H1 (cell line): ENCODE measurements at regions not wholly inside any gene's neighbourhood (a gene's known extent, or its start where the extent isn't known, plus 50 kb on each side); places are given as distances from the start of the nearest gene placed in this dataset.

Source experiments
- CTCF ChIA-PET: fragments of 300-600 bp; sonication (Branson Sonifier 250); formaldehyde crosslinking; loops from one replicate; lab custom pipeline; 2021; ENCODE audit not compliant: partially characterized antibody; lab: Charles Lee
- POLR2A ChIA-PET: fragments of 300-600 bp; sonication (Branson Sonifier 250); formaldehyde crosslinking; loops from one replicate; lab custom pipeline; 2021; ENCODE audit warnings: inconsistent platforms; ENCODE audit not compliant: partially characterized antibody; lab: Charles Lee
- DNase-seq, 2 experiments: peaks; one replicate each; pipeline versions ENCODE4 v3.0.0 to v3.0.0-alpha.2; 2010 to 2022; ENCODE audit warnings: low spot score in 2 of 2, low read depth in 1 of 2, mixed read lengths in 1 of 2
- FAIRE-seq: peaks from 2 replicates; lab custom pipeline; 2011; peaks lifted over from hg19 to GRCh38; lab: Jason Lieb, UNC
- H2AFZ ChIP-seq: 2 replicates; pipeline ENCODE4 v1.8.1; 2012; ENCODE audit warnings: low read length, inconsistent platforms
- H2AK5ac ChIP-seq: 2 replicates; pipeline ENCODE4 v1.6.1; 2013; ENCODE audit warnings: low read depth, low read length
- H2BK120ac ChIP-seq: replicated peaks from 2 replicates; pipeline ENCODE3; 2013; ENCODE audit warnings: low read depth, low read length, inconsistent platforms
- H2BK12ac ChIP-seq: 2 replicates; pipeline ENCODE4 v1.6.1; 2013; ENCODE audit warnings: low read depth, low read length
- H2BK15ac ChIP-seq: 2 replicates; pipeline ENCODE4 v1.6.1; 2013; ENCODE audit warnings: low read length
- H2BK20ac ChIP-seq: 2 replicates; pipeline ENCODE4 v1.6.1; 2013; ENCODE audit warnings: low read length
- H2BK5ac ChIP-seq: 2 replicates; pipeline ENCODE4 v1.6.1; 2013; ENCODE audit warnings: low read depth, low read length
- H3K14ac ChIP-seq: 2 replicates; pipeline ENCODE4 v1.6.1; 2013; ENCODE audit warnings: inconsistent platforms; ENCODE audit not compliant: insufficient read length
- H3K18ac ChIP-seq: 2 replicates; pipeline ENCODE4 v1.6.1; 2013; ENCODE audit warnings: low read length; ENCODE audit errors: extremely low read depth
- H3K23ac ChIP-seq: 2 replicates; pipeline ENCODE4 v1.6.1; 2013; ENCODE audit warnings: inconsistent platforms; ENCODE audit not compliant: insufficient read length
- H3K23me2 ChIP-seq: 2 replicates; pipeline ENCODE4 v1.6.1; 2013; ENCODE audit warnings: low read depth, low read length
- H3K27ac ChIP-seq: 2 replicates; pipeline ENCODE4 v1.6.1; 2011; ENCODE audit warnings: low read depth, low read length, inconsistent platforms
- H3K27me3 ChIP-seq, 4 experiments: replicated peaks in 1 of 4; 1 replicate in 1 of 4; 2 replicates in 3 of 4; pipeline versions ENCODE4 v1.6.1 to v1.8.1; 2011 to 2013; ENCODE audit warnings: low read length in 3 of 4, mild to moderate bottlenecking in 3 of 4, inconsistent platforms in 2 of 4, mixed read lengths in 2 of 4, moderate library complexity in 1 of 4; ENCODE audit not compliant: control insufficient read depth in 3 of 4, insufficient read depth in 3 of 4; ENCODE audit errors: extremely low read depth in 1 of 4
- H3K36me3 ChIP-seq, 4 experiments: 2 replicates each; pipeline versions ENCODE4 v1.6.1 to v1.8.1; 2011 to 2013; ENCODE audit warnings: mild to moderate bottlenecking in 4 of 4, low read length in 3 of 4, moderate library complexity in 2 of 4, control low read depth in 1 of 4, inconsistent platforms in 1 of 4; ENCODE audit not compliant: insufficient read depth in 4 of 4, control insufficient read depth in 2 of 4
- H3K4ac ChIP-seq: replicated peaks from 2 replicates; pipeline ENCODE3; 2013; ENCODE audit warnings: low read length, low read depth, mixed read lengths, inconsistent platforms; ENCODE audit not compliant: insufficient read length
- H3K4me1 ChIP-seq, 4 experiments: replicated peaks in 1 of 4; 1 replicate in 1 of 4; 2 replicates in 3 of 4; pipeline versions ENCODE4 v1.6.1 to v1.8.1; 2011 to 2013; ENCODE audit warnings: low read length in 3 of 4, inconsistent platforms in 2 of 4, mixed read lengths in 1 of 4; ENCODE audit not compliant: insufficient read depth in 4 of 4, control insufficient read depth in 3 of 4
- H3K4me2 ChIP-seq, 2 experiments: 2 replicates each; pipeline versions ENCODE4 v1.6.1 to v1.8.1; 2011 to 2013; ENCODE audit warnings: low read depth in 2 of 2, low read length in 2 of 2, control low read depth in 1 of 2, inconsistent platforms in 1 of 2, mild to moderate bottlenecking in 1 of 2; ENCODE audit not compliant: insufficient read depth in 1 of 2
- H3K4me3 ChIP-seq, 4 experiments: fragments of 200-600, 300-600 bp in 1 of 4; sonication (generic), shearing (Covaris generic), sonication (Bioruptor Twin) in 1 of 4; 2 replicates each; pipeline versions ENCODE4 v1.5.1 to v1.8.1; 2011 to 2016; ENCODE audit warnings: low read length in 4 of 4, low read depth in 3 of 4, control low read depth in 2 of 4, inconsistent platforms in 2 of 4, mild to moderate bottlenecking in 2 of 4, mixed read lengths in 1 of 4, moderate library complexity in 1 of 4; ENCODE audit not compliant: insufficient read depth in 2 of 4; ENCODE audit errors: extremely low read depth in 1 of 4
- H3K56ac ChIP-seq: replicated peaks from 2 replicates; pipeline ENCODE3; 2013; ENCODE audit warnings: low read depth, mild to moderate bottlenecking, mixed read lengths, low read length, inconsistent platforms; ENCODE audit not compliant: insufficient read length
- H3K79me1 ChIP-seq: 2 replicates; pipeline ENCODE4 v1.6.1; 2013; ENCODE audit warnings: low read depth, low read length, control low read depth
- H3K79me2 ChIP-seq, 2 experiments: 2 replicates each; pipeline versions ENCODE4 v1.6.1 to v1.8.1; 2012 to 2013; ENCODE audit warnings: low read length in 2 of 2, mild to moderate bottlenecking in 2 of 2, inconsistent platforms in 1 of 2; ENCODE audit not compliant: insufficient read depth in 2 of 2, control insufficient read depth in 1 of 2
- H3K9ac ChIP-seq, 4 experiments: replicated peaks in 1 of 4; 1 replicate in 1 of 4; 2 replicates in 3 of 4; pipeline versions ENCODE4 v1.6.1 to v1.8.1; 2011 to 2013; ENCODE audit warnings: low read depth in 3 of 4, low read length in 3 of 4, control low read depth in 2 of 4, mild to moderate bottlenecking in 2 of 4, moderate library complexity in 2 of 4, inconsistent platforms in 1 of 4; ENCODE audit errors: extremely low read depth in 1 of 4
- H3K9me3 ChIP-seq, 2 experiments: 2 replicates each; pipeline versions ENCODE4 v1.6.1 to v1.8.1; 2012 to 2013; ENCODE audit warnings: mild to moderate bottlenecking in 2 of 2, moderate library complexity in 2 of 2, control low read depth in 1 of 2, inconsistent platforms in 1 of 2, low read depth in 1 of 2, low read length in 1 of 2, mixed read lengths in 1 of 2; ENCODE audit not compliant: insufficient read depth in 2 of 2
- H4K20me1 ChIP-seq, 2 experiments: replicated peaks in 1 of 2; 2 replicates each; pipeline versions ENCODE3 to v1.8.1; 2011 to 2013; ENCODE audit warnings: inconsistent platforms in 2 of 2, low read length in 2 of 2, mild to moderate bottlenecking in 1 of 2; ENCODE audit not compliant: insufficient read depth in 2 of 2, control insufficient read depth in 1 of 2
- H4K5ac ChIP-seq: 2 replicates; pipeline ENCODE4 v1.6.1; 2013; ENCODE audit warnings: low read length, low read depth, mixed read lengths, inconsistent platforms; ENCODE audit not compliant: insufficient read length
- H4K8ac ChIP-seq: 2 replicates; pipeline ENCODE4 v1.8.0; 2013; ENCODE audit warnings: mild to moderate bottlenecking, moderate library complexity, low read length, inconsistent platforms; ENCODE audit not compliant: insufficient read depth; ENCODE audit errors: extremely low read depth
- H4K91ac ChIP-seq: replicated peaks from 2 replicates; pipeline ENCODE3; 2013; ENCODE audit warnings: low read length, mixed read lengths, inconsistent platforms; ENCODE audit not compliant: insufficient read length
- EGR1 ChIP-seq: IDR thresholded peaks from 2 replicates; pipeline ENCODE4 v1.6.1; 2011; ENCODE audit warnings: low read depth, low read length, borderline replicate concordance
- EZH2 ChIP-seq: fragments of 200-600 bp; sonication (generic); IDR thresholded peaks from 2 replicates; pipeline ENCODE4 v1.7.1; 2012; ENCODE audit warnings: low read depth, mild to moderate bottlenecking, moderate library complexity, low read length, inconsistent platforms; ENCODE audit not compliant: severe bottlenecking
- KDM4A ChIP-seq: IDR thresholded peaks from one replicate; pipeline ENCODE4 v1.7.1; 2012; ENCODE audit warnings: low read depth, mild to moderate bottlenecking, moderate library complexity, low read length, inconsistent platforms; ENCODE audit not compliant: severe bottlenecking
- SAP30 ChIP-seq: fragments of 300-600 bp; sonication (generic); IDR thresholded peaks from 2 replicates; pipeline ENCODE4 v1.7.1; 2012; ENCODE audit warnings: low read length, moderate library complexity, mild to moderate bottlenecking, inconsistent platforms; ENCODE audit not compliant: insufficient read depth, insufficient replicate concordance
- TAF1 ChIP-seq: IDR thresholded peaks from 2 replicates; pipeline ENCODE4 v1.6.1; 2011; ENCODE audit warnings: mild to moderate bottlenecking, low read depth, low read length
- WGBS, 2 experiments: shearing (Covaris generic) in 1 of 2; methylation state at CpG; one replicate each; pipeline versions ENCODE4 v1.1.6 to v1.1.7; 2013 to 2015; ENCODE audit warnings: low lambda C conversion rate in 2 of 2, mixed read lengths in 2 of 2, inconsistent platforms in 1 of 2, low coverage in 1 of 2, missing lambda C conversion rate in 1 of 2; ENCODE audit not compliant: insufficient replicate concordance in 2 of 2, insufficient coverage in 1 of 2, insufficient read length in 1 of 2; ENCODE audit errors: extremely low coverage in 1 of 2, missing lambda C conversion rate in 1 of 2; 5-methylcytosine and 5-hydroxymethylcytosine counted together

- Histone ChIP-seq H2BK5ac (no peak overlapping the region), H3K23ac (no peak overlapping the region), H2BK120ac (no peak overlapping the region), H2AK5ac (no peak overlapping the region), H4K8ac (no peak overlapping the region), H2BK12ac (no peak overlapping the region), H3K27ac (no peak overlapping the region), H2AFZ (peak overlapping the region; percentile 67; the same call in 1 of the 2 replicates)
- CTCF ChIA-PET, result interaction anchor here (0.6 to 1.3 kb wide), 2 partner anchors 15 to 85 kb away, joined by 3 to 5 read pairs; no protein-coding TSS in a partner anchor
- WGBS, 2 experiments, result 83% methylated on average over 7 of the region's 7 CpGs; no CpG with 5 or more reads in 1 of the 2 experiments
- TF ChIP-seq TAF1, result no peak
- no peak for TF ChIP-seq SAP30
- no peak for TF ChIP-seq KDM4A
- TF ChIP-seq EZH2, result no peak
- no peak for TF ChIP-seq EGR1
- TF ChIP-seq, all 59 proteins: peak for 0
- no peaks in the 10 kb centered on the region for H3K79me1 ChIP-seq
- H3K79me2 ChIP-seq, result no peaks in the 10 kb centered on the region
- H4K5ac ChIP-seq, result no peak overlapping the region
- H3K36me3 ChIP-seq, result no peaks in the 10 kb centered on the region
- H3K9ac ChIP-seq, result no peak overlapping the region
- FAIRE-seq, result no peak
- H3K4me3 ChIP-seq, result no peak overlapping the region
- no peaks in the 10 kb centered on the region for H3K9me3 ChIP-seq
- no peak overlapping the region for H3K56ac ChIP-seq
- no peak overlapping the region for H4K91ac ChIP-seq
- POLR2A ChIA-PET, result interaction anchor here (0.6 to 0.8 kb wide), 2 partner anchors 12 to 32 kb away, joined by 3 read pairs; no protein-coding TSS in a partner anchor
- no peak overlapping the region for H3K18ac ChIP-seq
- H3K27me3 ChIP-seq, result no peaks in the 10 kb centered on the region; a peak in 2 of 7 replicates
- no peak for DNase-seq
- H3K14ac ChIP-seq, result no peak overlapping the region
- no peak overlapping the region for H2BK15ac ChIP-seq
- H2BK20ac ChIP-seq, result no peak overlapping the region
- H3K4me2 ChIP-seq, result no peak overlapping the region
- no peaks in the 10 kb centered on the region; the same call in 1 of the 2 replicates for H3K23me2 ChIP-seq
- no peaks in the 10 kb centered on the region for H4K20me1 ChIP-seq
- H3K4ac ChIP-seq, result no peak overlapping the region
- peaks cover 2 to 11% (median 3%) of the 10 kb centered on the region in 4 experiments; a peak in 6 of 7 replicates for H3K4me1 ChIP-seq
These were observed 59.1 kb upstream of the EML4 start for GRCh38 chr2:42109959-42110640.
